Smooth muscle cell (in vitro differentiated cells): ENCODE measurements at regions not wholly inside any gene's neighbourhood (a gene's known extent, or its start where the extent isn't known, plus 50 kb on each side); places are given as distances from the start of the nearest gene placed in this dataset.

Experiments
- DNase-seq: peaks from one replicate; lab custom pipeline; 2025; ENCODE audit not compliant: unreplicated experiment; lab: John Stamatoyannopoulos, UW
- H2AFZ ChIP-seq: fragments of 200-600 bp; sonication (generic); 2 replicates; pipeline ENCODE4 v1.6.0; 2016; ENCODE audit warnings: antibody characterized with exemption, low read depth, mild to moderate bottlenecking
- H3F3A ChIP-seq: fragments of 200-600 bp; sonication (generic); 2 replicates; pipeline ENCODE4 v1.6.0; 2017; ENCODE audit warnings: antibody characterized with exemption, low read depth
- H3K27ac ChIP-seq: fragments of 200-600 bp; sonication (generic); 2 replicates; pipeline ENCODE4 v1.5.1; 2016; ENCODE audit warnings: low read depth, mild to moderate bottlenecking
- H3K27me3 ChIP-seq: fragments of 200-600 bp; sonication (generic); 2 replicates; pipeline ENCODE4 v1.6.1; 2016; ENCODE audit warnings: low read depth, mild to moderate bottlenecking
- H3K36me3 ChIP-seq: fragments of 200-600 bp; sonication (generic); 2 replicates; pipeline ENCODE4 v1.5.1; 2016; ENCODE audit warnings: low read depth
- H3K4me1 ChIP-seq: fragments of 200-600 bp; sonication (generic); 2 replicates; pipeline ENCODE4 v1.5.1; 2016; ENCODE audit warnings: low read depth
- H3K4me2 ChIP-seq: fragments of 200-600 bp; sonication (generic); 2 replicates; pipeline ENCODE4 v1.6.0; 2016; ENCODE audit warnings: mild to moderate bottlenecking
- H3K4me3 ChIP-seq: fragments of 200-600 bp; sonication (generic); 2 replicates; pipeline ENCODE4 v1.5.1; 2016; ENCODE audit warnings: mild to moderate bottlenecking
- H3K79me2 ChIP-seq: fragments of 200-600 bp; sonication (generic); 2 replicates; pipeline ENCODE4 v1.6.0; 2016; ENCODE audit warnings: low read depth, mild to moderate bottlenecking
- H3K9ac ChIP-seq: fragments of 200-600 bp; sonication (generic); 2 replicates; pipeline ENCODE4 v1.6.0; 2016; ENCODE audit warnings: low read depth
- H3K9me3 ChIP-seq: fragments of 200-600 bp; sonication (generic); replicated peaks from 2 replicates; pipeline ENCODE4 v1.5.1; 2016; ENCODE audit warnings: low read depth
- H4K20me1 ChIP-seq: fragments of 200-600 bp; sonication (generic); 2 replicates; pipeline ENCODE4 v1.6.0; 2016; ENCODE audit warnings: low read depth
- CTCF ChIP-seq: fragments of 200-600 bp; sonication (generic); IDR thresholded peaks from 2 replicates; pipeline ENCODE4 v1.5.1; 2017; ENCODE audit warnings: borderline replicate concordance, mild to moderate bottlenecking, antibody characterized with exemption; ENCODE audit not compliant: insufficient read depth, poor library complexity, severe bottlenecking
- WGBS: methylation state at CpG from one replicate; pipeline ENCODE4 v1.1.7; 2016; ENCODE audit warnings: low lambda C conversion rate; 5-methylcytosine and 5-hydroxymethylcytosine counted together

GRCh38 chr16:85454171-85454872, 158.8 kb upstream of the GSE1 start:
- Histone ChIP-seq H3F3A (no peaks in the 10 kb centered on the region), H3K36me3 (no peaks in the 10 kb centered on the region), H3K4me2 (no peak overlapping the region), H2AFZ (no peak overlapping the region), H4K20me1 (peaks cover 85% of the 10 kb centered on the region), H3K79me2 (no peaks in the 10 kb centered on the region), H3K27me3 (no peaks in the 10 kb centered on the region), H3K27ac (no peak overlapping the region), H3K9ac (no peak overlapping the region), H3K4me3 (no peak overlapping the region), H3K9me3 (no peaks in the 10 kb centered on the region), H3K4me1 (peaks cover 2% of the 10 kb centered on the region)
- WGBS: 92% methylated on average over 22 of the region's 22 CpGs
- TF ChIP-seq CTCF: no peak
- no peak for DNase-seq

- no peak for DNase-seq
- peaks cover 2% of the 10 kb centered on the region for H3K4me1 ChIP-seq
- no peak overlapping the region for H3K9ac ChIP-seq
- no peak for TF ChIP-seq CTCF
- H2AFZ ChIP-seq: no peak overlapping the region
- H3K27ac ChIP-seq: no peak overlapping the region
- no peaks in the 10 kb centered on the region for H3K36me3 ChIP-seq
- WGBS: 88% methylated on average over 12 of the region's 12 CpGs
- H3K9me3 ChIP-seq: no peaks in the 10 kb centered on the region
- H3K4me3 ChIP-seq: no peak overlapping the region
- no peaks in the 10 kb centered on the region for H3F3A ChIP-seq
- H4K20me1 ChIP-seq: peaks cover 92% of the 10 kb centered on the region
- H3K79me2 ChIP-seq: no peaks in the 10 kb centered on the region
- no peak overlapping the region for H3K4me2 ChIP-seq
- no peaks in the 10 kb centered on the region for H3K27me3 ChIP-seq
These were observed 157.6 kb upstream of the GSE1 start for GRCh38 chr16:85455534-85455933.

- DNase-seq: no peak
- Histone ChIP-seq H2AFZ (no peak overlapping the region), H3K9me3 (no peaks in the 10 kb centered on the region), H3F3A (no peaks in the 10 kb centered on the region), H3K27me3 (no peaks in the 10 kb centered on the region), H3K36me3 (no peaks in the 10 kb centered on the region), H3K9ac (no peak overlapping the region), H3K4me1 (peaks cover 19% of the 10 kb centered on the region), H3K4me3 (no peak overlapping the region), H3K4me2 (no peak overlapping the region), H4K20me1 (peaks cover 99% of the 10 kb centered on the region), H3K79me2 (no peaks in the 10 kb centered on the region), H3K27ac (no peak overlapping the region)
- no peak for TF ChIP-seq CTCF
- 59% methylated on average over 7 of the region's 7 CpGs for WGBS
These were observed 155.8 kb upstream of the GSE1 start for GRCh38 chr16:85457366-85457765.

- DNase-seq: no peak
- no peak for TF ChIP-seq CTCF
- Histone ChIP-seq H3K9me3 (no peaks in the 10 kb centered on the region), H3F3A (no peaks in the 10 kb centered on the region), H3K4me2 (no peak overlapping the region), H3K36me3 (no peaks in the 10 kb centered on the region), H3K79me2 (no peaks in the 10 kb centered on the region), H3K27me3 (no peaks in the 10 kb centered on the region), H3K4me1 (peaks cover 32% of the 10 kb centered on the region), H3K27ac (no peak overlapping the region), H2AFZ (no peak overlapping the region), H3K4me3 (no peak overlapping the region), H4K20me1 (peaks cover 97% of the 10 kb centered on the region), H3K9ac (no peak overlapping the region)
- WGBS: 96% methylated on average over 11 of the region's 11 CpGs
These were observed 154.2 kb upstream of the GSE1 start for GRCh38 chr16:85458968-85459367.
